ENCODE measurements at regions not wholly inside any gene's neighbourhood (a gene's known extent, or its start where the extent isn't known, plus 50 kb on each side); places are given as distances from the start of the nearest gene placed in this dataset.

- no peak overlapping the region for H3K27ac ChIP-seq
- H3K4me3 ChIP-seq: no peak overlapping the region
- TF ChIP-seq CTCF (IDR thresholded peaks at IDR 0.05) (no peak), POLR2A (IDR thresholded peaks at IDR 0.05) (no peak)
- H3K36me3 ChIP-seq: no peaks in the 10 kb centered on the region
- H3K9me3 ChIP-seq: no peaks in the 10 kb centered on the region
- no peaks in the 10 kb centered on the region for H3K27me3 ChIP-seq
- no peaks in the 10 kb centered on the region for H3K4me1 ChIP-seq
- intact Hi-C loops (cut with DNase I; ENCODE audit: low total_unique reads): no loop called here
- no peak for DNase-seq
These were observed 66.2 kb upstream of the SLC7A11 start for GRCh38 chr4:138308356-138308755.

- TF ChIP-seq POLR2A (IDR thresholded peaks at IDR 0.05) (no peak), CTCF (IDR thresholded peaks at IDR 0.05) (no peak)
- H3K27me3 ChIP-seq: no peaks in the 10 kb centered on the region
- intact Hi-C loops (cut with DNase I; ENCODE audit: low total_unique reads): no loop called here
These were observed 65.2 kb upstream of the SLC7A11 start for GRCh38 chr4:138307319-138307718.

GRCh38 chr4:138305050-138305449 is 62.9 kb upstream of the SLC7A11 start:
- Histone ChIP-seq H3K9me3 (no peaks in the 10 kb centered on the region), H3K36me3 (no peaks in the 10 kb centered on the region), H3K4me1 (no peaks in the 10 kb centered on the region), H3K4me3 (no peak overlapping the region), H3K27me3 (no peaks in the 10 kb centered on the region), H3K27ac (no peak overlapping the region)
- TF ChIP-seq CTCF (IDR thresholded peaks at IDR 0.05) (no peak), POLR2A (IDR thresholded peaks at IDR 0.05) (no peak)
- intact Hi-C loops (cut with DNase I; ENCODE audit: low total_unique reads): no loop called here
- no peak for DNase-seq

More at GRCh38 chr4:138307319-138307718, 65.2 kb upstream of the SLC7A11 start:
- no peaks in the 10 kb centered on the region for H3K9me3 ChIP-seq
- no peak overlapping the region for H3K4me3 ChIP-seq
- DNase-seq: no peak
- no peaks in the 10 kb centered on the region for H3K36me3 ChIP-seq
- no peaks in the 10 kb centered on the region for H3K4me1 ChIP-seq
- no peak overlapping the region for H3K27ac ChIP-seq

- no peak overlapping the region for H3K4me3 ChIP-seq
- no peaks in the 10 kb centered on the region for H3K27me3 ChIP-seq
- intact Hi-C loops (cut with DNase I; ENCODE audit: low total_unique reads): no loop called here
- H3K36me3 ChIP-seq: no peaks in the 10 kb centered on the region
- no peak for DNase-seq
- H3K4me1 ChIP-seq: no peaks in the 10 kb centered on the region
- no peaks in the 10 kb centered on the region for H3K9me3 ChIP-seq
- no peak overlapping the region for H3K27ac ChIP-seq
- TF ChIP-seq POLR2A (IDR thresholded peaks at IDR 0.05) (no peak), CTCF (IDR thresholded peaks at IDR 0.05) (no peak)
These were observed 59.4 kb upstream of the SLC7A11 start for GRCh38 chr4:138301536-138301935.

GRCh38 chr4:138300616-138301015 is 58.5 kb upstream of the SLC7A11 start:
- Histone ChIP-seq H3K27me3 (no peaks in the 10 kb centered on the region), H3K4me1 (no peaks in the 10 kb centered on the region), H3K9me3 (no peaks in the 10 kb centered on the region), H3K36me3 (no peaks in the 10 kb centered on the region), H3K27ac (no peak overlapping the region), H3K4me3 (no peak overlapping the region)
- intact Hi-C loops (cut with DNase I; ENCODE audit: low total_unique reads): no loop called here
- TF ChIP-seq CTCF (IDR thresholded peaks at IDR 0.05): no peak
- no peak for TF ChIP-seq POLR2A (IDR thresholded peaks at IDR 0.05)
- no peak for DNase-seq

Measured in uterus (tissue), 3 donors.